ENCODE measurements at regions not wholly inside any gene's neighbourhood (a gene's known extent, or its start where the extent isn't known, plus 50 kb on each side); places are given as distances from the start of the nearest gene placed in this dataset.

GRCh38 chr14:42469637-42470426 is 863.2 kb downstream of the LRFN5 start:
- Histone ChIP-seq H2AFZ (ENCODE audit: low read length) (no peak overlapping the region), H3K27ac (ENCODE audit: low read length) (no peak overlapping the region), H3K79me2 (ENCODE audit: low read length) (no peaks in the 10 kb centered on the region), H3K36me3 (ENCODE audit: low read depth, low read length) (no peaks in the 10 kb centered on the region), H3K4me2 (ENCODE audit: low read length) (no peak overlapping the region), H3K9me3 (ENCODE audit: low read length) (no peaks in the 10 kb centered on the region), H3F3A (ENCODE audit: low read length, unreplicated experiment) (no peaks in the 10 kb centered on the region), H3K4me3 (ENCODE audit: low read length) (no peak overlapping the region), H3K27me3 (ENCODE audit: low read length) (no peaks in the 10 kb centered on the region), H3K9me2 (replicated peaks; ENCODE audit: low read length) (no peaks in the 10 kb centered on the region), H3K9ac (ENCODE audit: low read length) (no peak overlapping the region), H4K20me1 (ENCODE audit: low read length) (no peaks in the 10 kb centered on the region), H3K4me1 (ENCODE audit: insufficient read depth, low read length) (no peaks in the 10 kb centered on the region)
- ATAC-seq (peak; percentile 72), DNase-seq (peak; percentile 45)
- intact Hi-C loops (cut with micrococcal nuclease): no loop called here
- POLR2A ChIA-PET (ENCODE audit: unreplicated experiment): interaction anchor here (0.7 kb wide), 1 partner anchor 20 kb away, joined by 4 read pairs; no protein-coding TSS in a partner anchor
- no peak for TF ChIP-seq CTCF (conservative IDR thresholded peaks at IDR 0.05; ENCODE audit: low read depth, low read length)
- TF ChIP-seq EZH2phosphoT487 (IDR thresholded peaks at IDR 0.05; ENCODE audit: borderline replicate concordance, low read length): no peak
- no peak for TF ChIP-seq EZH2 (IDR thresholded peaks at IDR 0.05; ENCODE audit: low read length, unreplicated experiment)
- CTCF ChIA-PET: no interaction called here
- no TSS peak for BruUV-seq (replicated peaks)

GRCh38 chr14:42460673-42461072 is 854.0 kb downstream of the LRFN5 start:
- ChIA-PET CTCF (no interaction called here), POLR2A (ENCODE audit: unreplicated experiment) (no interaction called here)
- no peaks in the 10 kb centered on the region for H3K9me2 ChIP-seq (replicated peaks; ENCODE audit: low read length)
- BruUV-seq (replicated peaks): no TSS peak
- peak; percentile 71 for ATAC-seq
- H3K9me3 ChIP-seq (ENCODE audit: low read length): no peaks in the 10 kb centered on the region
- H3K4me1 ChIP-seq (ENCODE audit: insufficient read depth, low read length): no peaks in the 10 kb centered on the region
- H3F3A ChIP-seq (ENCODE audit: low read length, unreplicated experiment): no peaks in the 10 kb centered on the region
- H3K79me2 ChIP-seq (ENCODE audit: low read length): no peaks in the 10 kb centered on the region
- H2AFZ ChIP-seq (ENCODE audit: low read length): no peak overlapping the region
- no peak overlapping the region for H3K4me2 ChIP-seq (ENCODE audit: low read length)
- intact Hi-C loops (cut with micrococcal nuclease): no loop called here
- H3K27ac ChIP-seq (ENCODE audit: low read length): no peak overlapping the region
- H3K36me3 ChIP-seq (ENCODE audit: low read depth, low read length): no peaks in the 10 kb centered on the region
- no peak for DNase-seq
- H3K27me3 ChIP-seq (ENCODE audit: low read length): no peaks in the 10 kb centered on the region
- H4K20me1 ChIP-seq (ENCODE audit: low read length): no peaks in the 10 kb centered on the region
- no peak overlapping the region for H3K4me3 ChIP-seq (ENCODE audit: low read length)
- TF ChIP-seq EZH2phosphoT487 (IDR thresholded peaks at IDR 0.05; ENCODE audit: borderline replicate concordance, low read length) (no peak), CTCF (conservative IDR thresholded peaks at IDR 0.05; ENCODE audit: low read depth, low read length) (no peak), EZH2 (IDR thresholded peaks at IDR 0.05; ENCODE audit: low read length, unreplicated experiment) (no peak)
- no peak overlapping the region for H3K9ac ChIP-seq (ENCODE audit: low read length)

- Histone ChIP-seq H3K36me3 (ENCODE audit: low read depth, low read length) (no peaks in the 10 kb centered on the region), H3K27ac (ENCODE audit: low read length) (no peak overlapping the region), H3K9me3 (ENCODE audit: low read length) (no peaks in the 10 kb centered on the region), H4K20me1 (ENCODE audit: low read length) (no peaks in the 10 kb centered on the region), H3K4me1 (ENCODE audit: insufficient read depth, low read length) (no peaks in the 10 kb centered on the region), H3K27me3 (ENCODE audit: low read length) (no peaks in the 10 kb centered on the region), H2AFZ (ENCODE audit: low read length) (no peak overlapping the region), H3K4me2 (ENCODE audit: low read length) (no peak overlapping the region), H3K9me2 (replicated peaks; ENCODE audit: low read length) (no peaks in the 10 kb centered on the region), H3F3A (ENCODE audit: low read length, unreplicated experiment) (no peaks in the 10 kb centered on the region), H3K79me2 (ENCODE audit: low read length) (no peaks in the 10 kb centered on the region), H3K9ac (ENCODE audit: low read length) (no peak overlapping the region), H3K4me3 (ENCODE audit: low read length) (no peak overlapping the region)
- BruUV-seq (replicated peaks): no TSS peak
- no peak for ATAC-seq
- no peak for DNase-seq
- POLR2A ChIA-PET (ENCODE audit: unreplicated experiment): no interaction called here
- CTCF ChIA-PET: no interaction called here
- TF ChIP-seq EZH2 (IDR thresholded peaks at IDR 0.05; ENCODE audit: low read length, unreplicated experiment) (no peak), EZH2phosphoT487 (IDR thresholded peaks at IDR 0.05; ENCODE audit: borderline replicate concordance, low read length) (no peak), CTCF (conservative IDR thresholded peaks at IDR 0.05; ENCODE audit: low read depth, low read length) (no peak)
- intact Hi-C loops (cut with micrococcal nuclease): no loop called here
Measured at GRCh38 chr14:42459171-42459685, 852.6 kb downstream of the LRFN5 start.

All from PC-3 (cell line).